GM18520 (cell line): ENCODE measurements at regions not wholly inside any gene's neighbourhood (a gene's known extent, or its start where the extent isn't known, plus 50 kb on each side); places are given as distances from the start of the nearest gene placed in this dataset.

Experiments
- ATAC-seq: cut with Tn5 transposase; IDR thresholded peaks from one replicate; pipeline ENCODE4 v1.9.1; 2021; ENCODE audit not compliant: unreplicated experiment

- ATAC-seq, result no peak
Observed at GRCh38 chr4:119750048-119750447, 121.4 kb upstream of the PDE5A start.

- ATAC-seq, result no peak
Observed at GRCh38 chr4:119748853-119749252, 120.2 kb upstream of the PDE5A start.

GRCh38 chr4:119746951-119747350, 118.3 kb upstream of the PDE5A start:
- ATAC-seq, result no peak

- no peak for ATAC-seq
Observed at GRCh38 chr4:119745351-119745750, 116.7 kb upstream of the PDE5A start.

GRCh38 chr4:119744580-119744979, 116.0 kb upstream of the PDE5A start:
- no peak for ATAC-seq

GRCh38 chr4:119743644-119744043, 115.0 kb upstream of the PDE5A start:
- no peak for ATAC-seq

DNA sequence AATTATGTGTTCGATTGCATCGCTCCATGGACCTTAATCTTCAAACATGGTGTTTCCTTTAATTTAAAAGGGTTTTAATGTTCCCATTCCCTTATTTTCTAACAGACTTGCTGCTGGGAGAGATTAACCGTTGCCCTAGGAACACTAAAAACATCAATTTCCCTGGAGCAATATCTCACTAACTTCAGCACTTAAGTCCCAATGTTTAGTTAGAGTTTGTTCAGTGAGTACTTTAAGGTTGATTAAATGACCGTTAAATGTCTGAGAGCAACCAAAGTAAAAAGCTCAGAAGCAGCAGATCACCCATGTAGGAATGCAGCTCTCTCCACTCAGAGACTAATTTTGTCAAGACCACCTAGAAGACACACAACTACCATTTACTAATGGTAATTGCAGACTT, 111.2 kb upstream of the PDE5A start:
- no peak for ATAC-seq

GRCh38 chr4:119738901-119739300, 110.3 kb upstream of the PDE5A start:
- no peak for ATAC-seq

DNA sequence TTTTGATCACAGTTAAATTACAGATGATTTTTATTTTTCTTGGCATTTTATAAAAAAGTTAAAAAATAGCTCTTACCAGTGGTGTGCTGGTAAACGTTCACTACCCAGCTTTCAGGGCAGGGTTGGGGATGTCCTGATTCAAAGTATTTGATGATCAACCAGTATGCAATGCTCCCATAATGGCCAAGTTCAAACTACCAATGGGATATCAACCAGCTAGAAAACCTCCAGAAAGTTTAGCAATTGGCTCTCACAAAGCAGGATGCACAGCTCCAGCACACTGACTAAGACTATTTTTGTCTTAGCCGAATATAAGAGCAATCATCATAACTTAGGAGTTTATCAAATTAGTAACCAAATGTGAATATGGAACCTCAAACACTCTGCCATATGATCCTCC, 108.0 kb upstream of the PDE5A start:
- no peak for ATAC-seq

- ATAC-seq, result no peak
Observed at GRCh38 chr4:119735165-119735651, 106.6 kb upstream of the PDE5A start.

DNA sequence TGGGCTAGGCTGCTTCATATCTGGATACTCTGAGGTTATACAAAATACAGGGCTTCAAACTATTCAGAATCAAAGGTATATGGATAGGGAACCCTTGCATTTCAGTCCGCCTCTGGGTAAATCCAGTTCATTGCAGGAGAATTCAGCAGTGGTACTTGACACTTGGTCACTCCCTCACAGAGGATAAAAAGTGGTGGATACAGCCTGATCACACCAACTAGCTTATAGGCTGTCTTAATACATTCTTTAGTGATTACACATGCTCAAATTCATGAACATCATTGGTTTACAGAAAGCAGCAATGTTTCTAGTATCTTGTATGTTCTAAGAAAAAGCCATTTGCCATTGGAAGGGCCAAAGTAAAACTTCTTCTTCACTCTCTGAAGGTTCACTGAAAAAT, 104.8 kb upstream of the PDE5A start:
- no peak for ATAC-seq

DNA sequence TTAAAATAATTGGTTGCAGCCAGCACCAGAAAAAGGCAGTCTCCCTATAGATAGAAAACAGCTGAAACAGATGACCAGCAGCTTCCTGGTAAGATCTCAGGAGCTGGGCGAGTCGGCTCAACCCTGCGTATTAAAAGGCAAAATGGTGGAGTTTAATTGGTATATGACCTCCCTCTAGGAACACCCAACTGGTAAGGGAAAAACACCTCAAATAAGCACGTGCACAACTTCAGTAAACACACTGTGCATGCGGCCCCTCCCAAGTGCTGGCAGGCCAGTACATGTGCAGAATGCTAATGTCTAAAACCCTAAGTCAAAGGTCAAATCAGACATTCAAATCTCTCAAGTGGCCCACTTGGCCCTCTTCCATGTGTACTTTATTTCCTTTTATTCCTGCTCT, 103.2 kb upstream of the PDE5A start:
- ATAC-seq, result no peak

DNA sequence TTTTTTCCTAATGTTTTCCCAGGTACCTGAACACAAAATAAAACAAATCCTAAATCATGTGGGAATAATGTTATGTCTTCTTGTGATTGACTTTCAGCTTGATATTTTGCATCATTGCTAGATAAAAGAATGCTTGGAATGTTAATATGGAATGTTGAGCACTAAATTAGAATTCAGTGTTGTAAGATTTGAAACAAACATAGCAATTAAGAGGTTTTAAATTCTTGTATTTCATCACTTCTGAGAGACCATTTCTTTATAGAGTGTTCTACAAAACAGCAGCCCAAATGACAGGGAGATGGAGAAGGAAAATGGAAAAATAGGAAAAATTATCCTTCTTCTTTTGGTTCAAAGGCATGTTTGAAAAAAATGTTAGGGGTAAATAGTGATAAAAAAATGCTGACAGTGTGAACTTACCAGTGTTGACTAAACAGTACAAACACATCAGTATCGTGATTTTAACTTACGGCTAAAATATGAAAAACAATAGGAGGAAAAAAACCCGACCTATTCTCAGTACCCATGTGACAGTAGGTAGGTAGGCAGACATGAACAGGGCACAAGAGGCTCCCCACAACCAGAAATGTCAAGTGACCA, 102.6 kb upstream of the PDE5A start:
- ATAC-seq, result no peak

GRCh38 chr4:119730671-119730950, 102.0 kb upstream of the PDE5A start:
- no peak for ATAC-seq

- no peak for ATAC-seq
Observed at GRCh38 chr4:119729835-119730670, 101.4 kb upstream of the PDE5A start.

- no peak for ATAC-seq
Observed at GRCh38 chr4:119728692-119729593, 100.3 kb upstream of the PDE5A start.

DNA sequence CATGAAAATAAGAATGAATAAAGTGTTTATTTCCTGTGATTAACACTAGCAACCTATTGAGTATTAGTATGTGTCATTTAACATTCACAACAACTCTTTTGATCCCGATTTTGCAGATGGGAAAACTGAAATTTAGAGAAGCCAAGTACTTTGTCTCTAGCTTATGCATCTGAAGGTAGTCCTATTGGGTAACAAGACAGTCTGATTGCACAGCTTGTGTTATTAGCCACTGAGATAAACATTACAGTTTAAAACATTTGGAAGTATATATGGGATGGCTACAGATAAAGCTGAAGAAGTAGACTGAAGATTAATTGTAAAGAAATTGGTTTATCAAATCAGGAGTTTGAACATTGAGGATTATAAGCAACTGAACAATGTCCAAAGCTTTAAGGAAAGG, 99.6 kb upstream of the PDE5A start:
- no peak for ATAC-seq

- ATAC-seq, result no peak
Observed at GRCh38 chr4:119726505-119726904, 97.9 kb upstream of the PDE5A start.

- ATAC-seq, result no peak
Observed at GRCh38 chr4:119725688-119726330, 97.2 kb upstream of the PDE5A start.

GRCh38 chr4:119725011-119725410, 96.4 kb upstream of the PDE5A start:
- ATAC-seq, result no peak

DNA sequence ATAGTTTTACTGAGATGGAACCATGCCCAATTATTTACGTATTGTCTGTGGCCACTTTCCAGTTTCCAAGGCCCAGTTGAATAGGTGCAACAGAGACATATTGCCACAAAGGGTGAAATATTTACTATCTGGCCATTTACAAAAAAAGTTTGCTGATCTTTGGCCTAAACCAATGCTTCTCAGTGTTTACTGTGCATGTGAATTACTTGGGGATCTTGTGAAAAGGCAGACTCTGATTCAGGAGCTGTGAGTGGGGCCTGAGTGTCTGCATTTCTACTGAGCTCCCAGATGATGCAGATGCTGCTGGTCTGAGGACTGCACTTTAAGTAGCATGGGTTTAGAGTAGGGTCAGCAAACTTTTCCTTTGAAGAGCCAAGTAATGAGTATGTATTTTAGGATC, 94.1 kb upstream of the PDE5A start:
- ATAC-seq, result no peak
